GM23338 (cell line): ENCODE measurements at regions not wholly inside any gene's neighbourhood (a gene's known extent, or its start where the extent isn't known, plus 50 kb on each side); places are given as distances from the start of the nearest gene placed in this dataset.

Experiments used
- ATAC-seq: fragments of 200-7000 bp; cut with Tn5 transposase; 3 replicates; pipeline ENCODE4 v1.9.1; 2020
- DNase-seq: peaks from one replicate; pipeline ENCODE4 v3.0.0-alpha.2; 2015; ENCODE audit warnings: low spot score
- H2AFZ ChIP-seq: fragments of 200-600 bp; sonication (generic); 2 replicates; pipeline ENCODE4 v1.8.0; 2016; ENCODE audit warnings: antibody characterized with exemption, mild to moderate bottlenecking, moderate library complexity
- H3F3A ChIP-seq: fragments of 200-600 bp; sonication (generic); replicated peaks from 2 replicates; pipeline ENCODE4 v1.8.0; 2017; ENCODE audit warnings: antibody characterized with exemption, mixed run types, low read depth
- H3K27ac ChIP-seq: fragments of 200-600 bp; sonication (generic); 2 replicates; pipeline ENCODE4 v1.6.1; 2016; ENCODE audit warnings: low read depth
- H3K27me3 ChIP-seq: fragments of 200-600 bp; sonication (generic); 2 replicates; pipeline ENCODE4 v1.8.0; 2016; ENCODE audit warnings: mild to moderate bottlenecking, mixed run types, moderate library complexity; ENCODE audit not compliant: insufficient read depth
- H3K36me3 ChIP-seq: fragments of 200-600 bp; sonication (generic); 2 replicates; pipeline ENCODE4 v1.8.0; 2016; ENCODE audit warnings: mild to moderate bottlenecking; ENCODE audit not compliant: insufficient read depth
- H3K4me1 ChIP-seq: fragments of 200-600 bp; sonication (generic); 2 replicates; pipeline ENCODE4 v1.8.0; 2016; ENCODE audit warnings: mild to moderate bottlenecking, moderate library complexity; ENCODE audit not compliant: insufficient read depth
- H3K4me2 ChIP-seq: fragments of 200-600 bp; sonication (generic); 2 replicates; pipeline ENCODE4 v1.7.1; 2017; ENCODE audit warnings: mixed run types
- H3K4me3 ChIP-seq: fragments of 200-600 bp; sonication (generic); 2 replicates; pipeline ENCODE4 v1.6.1; 2016; ENCODE audit warnings: mixed run types
- H3K79me2 ChIP-seq: fragments of 200-600 bp; sonication (generic); replicated peaks from 2 replicates; pipeline ENCODE4 v1.8.0; 2017; ENCODE audit warnings: mild to moderate bottlenecking; ENCODE audit not compliant: insufficient read depth
- H3K9me2 ChIP-seq: fragments of 200-600 bp; sonication (generic); 2 replicates; pipeline ENCODE4 v1.8.0; 2017; ENCODE audit not compliant: insufficient read depth
- H4K20me1 ChIP-seq: fragments of 200-600 bp; sonication (generic); replicated peaks from 2 replicates; pipeline ENCODE4 v1.8.0; 2017; ENCODE audit warnings: mild to moderate bottlenecking; ENCODE audit not compliant: insufficient read depth
- H3K27ac Mint-ChIP-seq: 2 replicates; pipeline ENCODE4 v1.8.0; 2020; ENCODE audit warnings: inconsistent platforms, mild to moderate bottlenecking, moderate library complexity, mixed read lengths
- H3K27me3 Mint-ChIP-seq: 3 replicates; pipeline ENCODE4 v1.8.0; 2022; ENCODE audit warnings: low read depth, mild to moderate bottlenecking, moderate library complexity, mixed read lengths, inconsistent platforms; ENCODE audit not compliant: insufficient read depth, poor library complexity
- H3K36me3 Mint-ChIP-seq: 3 replicates; pipeline ENCODE4 v1.8.0; 2021; ENCODE audit warnings: low read depth, mild to moderate bottlenecking, inconsistent platforms, moderate library complexity, mixed read lengths
- H3K4me1 Mint-ChIP-seq: 3 replicates; pipeline ENCODE4 v1.8.0; 2020; ENCODE audit warnings: mild to moderate bottlenecking, inconsistent platforms, mixed read lengths
- H3K4me3 Mint-ChIP-seq: 3 replicates; pipeline ENCODE4 v1.8.0; 2021; ENCODE audit warnings: moderate library complexity, mild to moderate bottlenecking, inconsistent platforms, mixed read lengths
- H3K9me3 Mint-ChIP-seq: 3 replicates; pipeline ENCODE4 v1.8.0; 2020; ENCODE audit warnings: moderate library complexity, mild to moderate bottlenecking, inconsistent platforms, mixed read lengths
- CTCF ChIP-seq, 2 experiments: fragments of 200-600 bp in 1 of 2; sonication (generic) in 1 of 2; conservative IDR thresholded peaks; 2 replicates each; pipeline versions ENCODE4 v1.5.1 to v1.6.1; 2016 to 2017; ENCODE audit warnings: antibody characterized with exemption in 2 of 2, low read depth in 2 of 2, mild to moderate bottlenecking in 2 of 2, moderate library complexity in 1 of 2
- EZH2 ChIP-seq: fragments of 200-600 bp; sonication (generic); IDR thresholded peaks from one replicate; pipeline ENCODE4 v1.8.0; 2017; ENCODE audit warnings: antibody characterized with exemption, mild to moderate bottlenecking, low read depth; ENCODE audit not compliant: unreplicated experiment
- EZH2phosphoT487 ChIP-seq: fragments of 200-600 bp; sonication (generic); IDR thresholded peaks from one replicate; pipeline ENCODE4 v1.8.1; 2018; ENCODE audit warnings: antibody characterized with exemption; ENCODE audit not compliant: unreplicated experiment
- JUNB ChIP-seq: IDR thresholded peaks from one replicate; pipeline ENCODE4 v1.6.1; 2016; ENCODE audit warnings: antibody characterized with exemption; ENCODE audit not compliant: unreplicated experiment
- NANOG ChIP-seq: IDR thresholded peaks from 2 replicates; pipeline ENCODE4 v1.6.1; 2016; ENCODE audit warnings: antibody characterized with exemption, borderline replicate concordance
- POLR2AphosphoS5 ChIP-seq: IDR thresholded peaks from 2 replicates; pipeline ENCODE4 v1.6.1; 2016; ENCODE audit warnings: antibody characterized with exemption, low read depth
- REST ChIP-seq: IDR thresholded peaks from one replicate; pipeline ENCODE4 v1.6.1; 2018; ENCODE audit warnings: antibody characterized with exemption; ENCODE audit not compliant: unreplicated experiment
- STAT1 ChIP-seq: IDR thresholded peaks from one replicate; pipeline ENCODE4 v1.6.1; 2016; ENCODE audit warnings: antibody characterized with exemption; ENCODE audit not compliant: unreplicated experiment
- ZNF114 ChIP-seq: fragments of 250-450 bp; sonication (Bioruptor Pico); IDR thresholded peaks from 2 replicates; pipeline ENCODE4 v1.5.0; 2020; ENCODE audit warnings: mild to moderate bottlenecking, moderate library complexity
- ZNF331 ChIP-seq: fragments of 250-450 bp; sonication (Bioruptor Pico); IDR thresholded peaks from 2 replicates; pipeline ENCODE4 v1.5.0; 2020; ENCODE audit warnings: low read depth, mild to moderate bottlenecking, moderate library complexity
- ZNF462 ChIP-seq: fragments of 250-450 bp; sonication (Bioruptor Pico); IDR thresholded peaks from 2 replicates; pipeline ENCODE4 v1.5.0; 2020; ENCODE audit warnings: mild to moderate bottlenecking, moderate library complexity

- TF ChIP-seq CTCF (conservative IDR thresholded peaks at IDR 0.05; ENCODE audit: low read depth in 2 of 2): no peak
- TF ChIP-seq EZH2: no peak
Observed at GRCh38 chr12:46457958-46458357, 85.4 kb upstream of the SLC38A2 start (continued).

- no peaks in the 10 kb centered on the region for H3K36me3 Mint-ChIP-seq
- Histone ChIP-seq H3K9me2 (no peaks in the 10 kb centered on the region; the same call in 1 of the 2 replicates), H3K36me3 (no peaks in the 10 kb centered on the region), H3K27ac (no peak overlapping the region), H3F3A (no peaks in the 10 kb centered on the region), H3K4me1 (peaks cover 29% of the 10 kb centered on the region), H3K27me3 (no peaks in the 10 kb centered on the region), H4K20me1 (no peaks in the 10 kb centered on the region), H3K4me2 (no peak overlapping the region), H3K79me2 (no peaks in the 10 kb centered on the region), H3K4me3 (no peak overlapping the region), H2AFZ (no peak overlapping the region)
- DNase-seq (no peak), ATAC-seq (no peak)
- H3K27me3 Mint-ChIP-seq: peaks cover 9% of the 10 kb centered on the region
- H3K4me3 Mint-ChIP-seq: no peak overlapping the region
- H3K4me1 Mint-ChIP-seq: peaks cover 46% of the 10 kb centered on the region
- H3K9me3 Mint-ChIP-seq: no peaks in the 10 kb centered on the region
- no peak overlapping the region for H3K27ac Mint-ChIP-seq
- TF ChIP-seq EZH2phosphoT487 (no peak), ZNF462 (CRISPR knock-in tag) (no peak), STAT1 (no peak), REST (no peak), POLR2AphosphoS5 (no peak), JUNB (no peak), ZNF114 (CRISPR knock-in tag) (no peak), EZH2 (no peak), NANOG (no peak), ZNF331 (CRISPR knock-in tag) (no peak)
Observed at GRCh38 chr12:46456356-46457334, 84.1 kb upstream of the SLC38A2 start.
